Endothelial cell of umbilical vein (primary cell): ENCODE measurements at regions not wholly inside any gene's neighbourhood (a gene's known extent, or its start where the extent isn't known, plus 50 kb on each side); places are given as distances from the start of the nearest gene placed in this dataset.

Experiments
- BruUV-seq: library from RNA; stranded (reverse); fragments of 400-500 nt; replicated peaks from 2 replicates; lab custom pipeline; 2021; lab: Mats Ljungman, UMichigan
- CTCF ChIA-PET: fragments of 300-600, 350-600 bp; sonication (Branson Sonifier 250); formaldehyde crosslinking; loops from one replicate; lab custom pipeline; 2021; ENCODE audit warnings: antibody characterized with exemption, inconsistent platforms; lab: Charles Lee
- POLR2A ChIA-PET: fragments of 300-600, 350-600 bp; sonication (Branson Sonifier 250); formaldehyde crosslinking; loops from one replicate; lab custom pipeline; 2021; ENCODE audit warnings: antibody characterized with exemption, inconsistent platforms; lab: Charles Lee
- DNase-seq: peaks from one replicate; pipeline ENCODE4 v3.0.0-alpha.2; 2011; ENCODE audit warnings: low read depth, low spot score
- FAIRE-seq: peaks from 2 replicates; lab custom pipeline; 2011; peaks lifted over from hg19 to GRCh38; lab: Jason Lieb, UNC
- H2AFZ ChIP-seq: 2 replicates; pipeline ENCODE4 v1.6.0; 2012; ENCODE audit warnings: low read depth, low read length, control low read depth, inconsistent platforms
- H3K27ac ChIP-seq: 2 replicates; pipeline ENCODE4 v1.5.1; 2011; ENCODE audit warnings: low read depth, mild to moderate bottlenecking, control low read depth, low read length, moderate library complexity; ENCODE audit not compliant: insufficient read depth
- H3K27me3 ChIP-seq, 2 experiments: 2 replicates each; pipeline versions ENCODE4 v1.6.0 to v1.6.1; 2011; ENCODE audit warnings: low read length in 2 of 2, mixed read lengths in 1 of 2; ENCODE audit not compliant: control insufficient read depth in 2 of 2, insufficient read depth in 2 of 2
- H3K36me3 ChIP-seq, 2 experiments: 2 replicates in 1 of 2; 3 replicates in 1 of 2; pipeline ENCODE4 v1.5.1; 2011; ENCODE audit warnings: low read length in 2 of 2, mild to moderate bottlenecking in 1 of 2, moderate library complexity in 1 of 2; ENCODE audit not compliant: control insufficient read depth in 2 of 2, insufficient read depth in 2 of 2; ENCODE audit errors: extremely low read depth in 1 of 2
- H3K4me1 ChIP-seq: 3 replicates; pipeline ENCODE4 v1.5.1; 2011; ENCODE audit warnings: mild to moderate bottlenecking, low read length; ENCODE audit not compliant: control insufficient read depth, insufficient read depth; ENCODE audit errors: extremely low read depth
- H3K4me2 ChIP-seq: 2 replicates; pipeline ENCODE4 v1.6.1; 2011; ENCODE audit warnings: low read length, control low read depth, mixed read lengths; ENCODE audit not compliant: insufficient read depth
- H3K4me3 ChIP-seq, 3 experiments: fragments of 200-600 bp in 1 of 3; sonication (generic), shearing (Covaris generic) in 1 of 3; replicated peaks in 1 of 3; 2 replicates each; pipeline ENCODE4 v1.5.1; 2011 to 2016; ENCODE audit warnings: control low read depth in 3 of 3, low read length in 3 of 3, mild to moderate bottlenecking in 2 of 3, inconsistent platforms in 1 of 3, low read depth in 1 of 3, moderate library complexity in 1 of 3; ENCODE audit not compliant: insufficient read depth in 1 of 3
- H3K79me2 ChIP-seq: 2 replicates; pipeline ENCODE4 v1.6.0; 2012; ENCODE audit warnings: low read length, inconsistent platforms; ENCODE audit not compliant: control insufficient read depth, insufficient read depth
- H3K9ac ChIP-seq: replicated peaks from 2 replicates; pipeline ENCODE3; 2011; ENCODE audit warnings: low read length, control low read depth; ENCODE audit not compliant: insufficient read depth; ENCODE audit errors: extremely low read depth
- H3K9me1 ChIP-seq: replicated peaks from 3 replicates; pipeline ENCODE4 v1.6.0; 2011; ENCODE audit warnings: mild to moderate bottlenecking, low read length; ENCODE audit not compliant: control insufficient read depth, insufficient read depth; ENCODE audit errors: extremely low read depth
- H3K9me3 ChIP-seq: replicated peaks from 2 replicates; pipeline ENCODE4 v1.5.1; 2012; ENCODE audit warnings: low read length, inconsistent platforms; ENCODE audit not compliant: control insufficient read depth, insufficient read depth
- H4K20me1 ChIP-seq: replicated peaks from 2 replicates; pipeline ENCODE3; 2011; ENCODE audit warnings: mild to moderate bottlenecking, low read length; ENCODE audit not compliant: control insufficient read depth, insufficient read depth; ENCODE audit errors: extremely low read depth
- EZH2 ChIP-seq: IDR thresholded peaks from 2 replicates; pipeline ENCODE4 v1.6.1; 2012; ENCODE audit warnings: borderline replicate concordance, low read depth, mild to moderate bottlenecking, moderate library complexity, low read length, inconsistent platforms; ENCODE audit not compliant: severe bottlenecking
- FOS ChIP-seq: IDR thresholded peaks from 2 replicates; pipeline ENCODE4 v1.6.1; 2011; ENCODE audit warnings: mild to moderate bottlenecking, low read length, moderate library complexity, borderline replicate concordance; ENCODE audit not compliant: insufficient read depth
- GATA2 ChIP-seq: IDR thresholded peaks from 2 replicates; pipeline ENCODE4 v1.7.0; 2011; ENCODE audit warnings: low read depth, mild to moderate bottlenecking, moderate library complexity, mixed read lengths, low read length; ENCODE audit not compliant: insufficient read length, insufficient read depth
- JUN ChIP-seq: IDR thresholded peaks from 2 replicates; pipeline ENCODE4 v1.6.1; 2011; ENCODE audit warnings: borderline replicate concordance, low read depth; ENCODE audit not compliant: insufficient read length, insufficient read depth
- MYC ChIP-seq: IDR thresholded peaks from one replicate; pipeline ENCODE4 v1.6.1; 2011; ENCODE audit warnings: mild to moderate bottlenecking, low read depth, low read length
- POLR2A ChIP-seq: IDR thresholded peaks from 2 replicates; pipeline ENCODE4 v1.6.1; 2012; ENCODE audit warnings: low read depth, mild to moderate bottlenecking, control low read depth, low read length
- POLR2AphosphoS5 ChIP-seq: IDR thresholded peaks from 2 replicates; pipeline ENCODE4 v1.6.1; 2012; ENCODE audit warnings: low read depth, mild to moderate bottlenecking, control low read depth, low read length, moderate library complexity; ENCODE audit not compliant: insufficient read depth
- dilution Hi-C: fragments of 300-500 bp; cut with MboI; formaldehyde crosslinking; loops from one replicate; pipeline ENCODE4 v1.15.0; 2019; ENCODE audit warnings: low sequenced_read_pairs; ENCODE audit not compliant: extremely low pct_ligation_motif_present
- intact Hi-C: fragments of 100-400 bp; cut with micrococcal nuclease; formaldehyde crosslinking; loops from one replicate; pipeline ENCODE4 v1.10.0; 2022
- TF ChIP-seq, protein P1 (sequence below), 2 donors: IDR thresholded peaks; 1 replicate in 1 of 2; 2 replicates in 1 of 2; pipeline ENCODE4 v1.5.1; 2011; ENCODE audit warnings: low read length in 2 of 2, mild to moderate bottlenecking in 2 of 2, moderate library complexity in 2 of 2, control low read depth in 1 of 2, inconsistent platforms in 1 of 2, low read depth in 1 of 2; ENCODE audit not compliant: insufficient read depth in 1 of 2; ENCODE audit errors: extremely low read depth in 1 of 2
- TF ChIP-seq, protein P2 (sequence below): IDR thresholded peaks from 2 replicates; pipeline ENCODE4 v1.6.1; 2011; ENCODE audit not compliant: insufficient read depth, insufficient read length

DNA sequence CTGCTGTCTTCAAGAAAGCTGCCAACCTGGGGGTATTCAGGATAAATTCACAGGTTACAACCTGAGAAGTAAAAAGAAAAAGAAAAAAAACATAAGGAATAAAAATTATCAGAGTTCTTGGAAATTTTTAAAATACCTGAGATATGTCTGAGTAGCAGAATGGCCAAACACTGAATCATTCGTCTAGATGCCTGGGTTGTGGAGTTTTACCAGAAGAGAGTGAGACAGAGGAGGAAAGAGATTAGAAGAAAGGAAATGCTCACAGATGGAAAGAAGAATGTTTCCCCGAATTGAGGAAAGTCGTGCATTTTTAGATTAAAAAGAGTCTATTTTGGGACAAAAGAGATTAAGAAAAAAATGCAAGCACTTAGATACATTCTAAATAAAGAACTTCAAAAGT lies 1026.7 kb downstream of the TBC1D22A start:
- BruUV-seq = no TSS peak
- Histone ChIP-seq H3K27me3 (no peaks in the 10 kb centered on the region), H3K36me3 (no peaks in the 10 kb centered on the region), H3K9me1 (no peaks in the 10 kb centered on the region), H3K9me3 (peaks cover 4% of the 10 kb centered on the region), H4K20me1 (no peaks in the 10 kb centered on the region), H3K4me3 (no peak overlapping the region), H2AFZ (no peak overlapping the region), H3K27ac (no peak overlapping the region), H3K4me1 (no peaks in the 10 kb centered on the region), H3K4me2 (no peak overlapping the region), H3K9ac (no peak overlapping the region), H3K79me2 (no peaks in the 10 kb centered on the region)
- intact Hi-C loops = no loop called here
- ChIA-PET POLR2A (no interaction called here), CTCF (no interaction called here)
- dilution Hi-C loops = no loop called here
- DNase-seq (no peak), FAIRE-seq (no peak)
- no peak for TF ChIP-seq GATA2
- no peak for TF ChIP-seq POLR2A
- TF ChIP-seq EZH2 = no peak
- TF ChIP-seq, protein P1, sequence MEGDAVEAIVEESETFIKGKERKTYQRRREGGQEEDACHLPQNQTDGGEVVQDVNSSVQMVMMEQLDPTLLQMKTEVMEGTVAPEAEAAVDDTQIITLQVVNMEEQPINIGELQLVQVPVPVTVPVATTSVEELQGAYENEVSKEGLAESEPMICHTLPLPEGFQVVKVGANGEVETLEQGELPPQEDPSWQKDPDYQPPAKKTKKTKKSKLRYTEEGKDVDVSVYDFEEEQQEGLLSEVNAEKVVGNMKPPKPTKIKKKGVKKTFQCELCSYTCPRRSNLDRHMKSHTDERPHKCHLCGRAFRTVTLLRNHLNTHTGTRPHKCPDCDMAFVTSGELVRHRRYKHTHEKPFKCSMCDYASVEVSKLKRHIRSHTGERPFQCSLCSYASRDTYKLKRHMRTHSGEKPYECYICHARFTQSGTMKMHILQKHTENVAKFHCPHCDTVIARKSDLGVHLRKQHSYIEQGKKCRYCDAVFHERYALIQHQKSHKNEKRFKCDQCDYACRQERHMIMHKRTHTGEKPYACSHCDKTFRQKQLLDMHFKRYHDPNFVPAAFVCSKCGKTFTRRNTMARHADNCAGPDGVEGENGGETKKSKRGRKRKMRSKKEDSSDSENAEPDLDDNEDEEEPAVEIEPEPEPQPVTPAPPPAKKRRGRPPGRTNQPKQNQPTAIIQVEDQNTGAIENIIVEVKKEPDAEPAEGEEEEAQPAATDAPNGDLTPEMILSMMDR (IDR thresholded peaks at IDR 0.05; ENCODE audit: extremely low read depth in 1 of 2, insufficient read depth in 1 of 2, low read depth in 1 of 2, low read length in 2 of 2) = no peak
- TF ChIP-seq JUN = no peak
- no peak for TF ChIP-seq POLR2AphosphoS5
- TF ChIP-seq FOS = no peak
- no peak for TF ChIP-seq MYC
- TF ChIP-seq, protein P2, sequence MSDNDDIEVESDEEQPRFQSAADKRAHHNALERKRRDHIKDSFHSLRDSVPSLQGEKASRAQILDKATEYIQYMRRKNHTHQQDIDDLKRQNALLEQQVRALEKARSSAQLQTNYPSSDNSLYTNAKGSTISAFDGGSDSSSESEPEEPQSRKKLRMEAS = no peak
